GM20000 (cell line): ENCODE measurements at regions not wholly inside any gene's neighbourhood (a gene's known extent, or its start where the extent isn't known, plus 50 kb on each side); places are given as distances from the start of the nearest gene placed in this dataset.

Experiments
- DNase-seq: peaks from one replicate; pipeline ENCODE4 v3.0.0; 2012; ENCODE audit warnings: low spot score
- TF ChIP-seq, protein P1 (sequence below): IDR thresholded peaks from 2 replicates; pipeline ENCODE4 v1.5.1; 2012; ENCODE audit warnings: mild to moderate bottlenecking, control low read depth; ENCODE audit errors: extremely low read depth, missing control alignments

GRCh38 chr14:34098985-34099349 is 148.1 kb upstream of the EGLN3 start:
- TF ChIP-seq, protein P1, sequence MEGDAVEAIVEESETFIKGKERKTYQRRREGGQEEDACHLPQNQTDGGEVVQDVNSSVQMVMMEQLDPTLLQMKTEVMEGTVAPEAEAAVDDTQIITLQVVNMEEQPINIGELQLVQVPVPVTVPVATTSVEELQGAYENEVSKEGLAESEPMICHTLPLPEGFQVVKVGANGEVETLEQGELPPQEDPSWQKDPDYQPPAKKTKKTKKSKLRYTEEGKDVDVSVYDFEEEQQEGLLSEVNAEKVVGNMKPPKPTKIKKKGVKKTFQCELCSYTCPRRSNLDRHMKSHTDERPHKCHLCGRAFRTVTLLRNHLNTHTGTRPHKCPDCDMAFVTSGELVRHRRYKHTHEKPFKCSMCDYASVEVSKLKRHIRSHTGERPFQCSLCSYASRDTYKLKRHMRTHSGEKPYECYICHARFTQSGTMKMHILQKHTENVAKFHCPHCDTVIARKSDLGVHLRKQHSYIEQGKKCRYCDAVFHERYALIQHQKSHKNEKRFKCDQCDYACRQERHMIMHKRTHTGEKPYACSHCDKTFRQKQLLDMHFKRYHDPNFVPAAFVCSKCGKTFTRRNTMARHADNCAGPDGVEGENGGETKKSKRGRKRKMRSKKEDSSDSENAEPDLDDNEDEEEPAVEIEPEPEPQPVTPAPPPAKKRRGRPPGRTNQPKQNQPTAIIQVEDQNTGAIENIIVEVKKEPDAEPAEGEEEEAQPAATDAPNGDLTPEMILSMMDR: no peak
- no peak for DNase-seq

DNA sequence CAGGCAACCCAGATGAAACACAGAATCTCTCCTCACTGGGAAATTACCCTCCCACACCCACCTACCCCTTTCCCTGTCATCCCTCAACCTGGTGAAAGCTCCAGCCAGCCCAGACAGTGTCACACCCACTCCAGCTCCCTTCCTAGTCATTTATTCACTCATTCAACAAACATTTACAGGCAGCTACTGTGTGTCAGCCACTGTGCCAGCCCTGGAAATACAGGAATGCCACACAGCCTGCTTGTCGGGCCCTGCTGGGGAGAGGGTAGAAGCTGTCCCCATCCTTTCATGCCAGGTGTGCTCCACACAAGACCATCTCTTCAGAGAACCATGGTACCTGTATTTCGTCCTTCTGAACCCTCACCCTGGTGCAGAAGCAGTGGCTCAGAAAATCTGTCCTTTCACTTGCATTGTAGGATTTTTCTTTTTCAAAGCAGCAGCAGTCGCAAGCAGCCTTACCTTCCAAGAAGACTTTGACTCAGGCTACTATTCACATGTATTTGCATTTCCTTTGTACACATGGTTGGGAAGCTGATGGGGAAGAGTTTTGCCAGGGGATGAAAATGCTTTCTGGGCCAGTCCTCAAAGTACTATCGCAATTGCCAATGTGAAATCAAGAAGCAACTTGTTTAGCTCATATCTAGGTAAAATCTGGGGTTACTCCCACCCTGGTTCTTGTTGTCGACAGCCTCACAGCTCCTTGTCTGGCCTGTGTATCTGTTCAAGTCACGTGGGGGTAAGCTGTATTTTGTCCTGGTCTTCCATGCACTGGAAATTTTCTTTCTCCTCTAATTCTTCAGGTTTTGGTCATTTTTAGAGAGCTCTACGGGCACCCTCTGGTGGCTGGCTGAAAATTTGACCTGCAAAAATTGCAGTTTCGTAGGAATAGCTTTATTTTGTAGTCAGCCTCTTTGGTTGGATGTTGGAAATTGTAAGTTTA is 147.4 kb upstream of the EGLN3 start:
- peak; percentile 48 for DNase-seq

GRCh38 chr14:34097644-34098043 is 146.8 kb upstream of the EGLN3 start:
- no peak for DNase-seq
- TF ChIP-seq, protein P1: no peak

More for the DNA sequence above, 147.4 kb upstream of the EGLN3 start:
- TF ChIP-seq, protein P1: peak; percentile 66

DNA sequence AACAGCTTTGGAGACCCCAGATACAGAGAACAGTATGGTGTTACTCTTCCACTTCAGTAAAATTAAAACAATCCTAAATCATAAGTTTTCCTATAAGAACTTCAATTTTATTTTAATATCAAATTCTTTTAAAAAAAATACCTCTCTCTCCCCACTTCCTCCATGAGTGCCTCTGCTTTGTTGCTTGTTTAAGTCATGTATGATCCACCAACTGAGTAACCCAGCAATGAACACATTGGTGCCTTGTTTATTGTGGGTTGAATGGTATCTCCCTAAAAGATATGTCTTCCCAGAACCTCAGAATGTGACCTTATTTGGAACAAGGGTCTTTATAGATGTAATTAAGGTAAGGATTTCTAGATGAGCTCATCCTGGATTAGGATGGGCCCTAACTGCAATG is 143.5 kb upstream of the EGLN3 start:
- DNase-seq: no peak
- TF ChIP-seq, protein P1: no peak

GRCh38 chr14:34093883-34094282 is 143.0 kb upstream of the EGLN3 start:
- DNase-seq: no peak

DNA sequence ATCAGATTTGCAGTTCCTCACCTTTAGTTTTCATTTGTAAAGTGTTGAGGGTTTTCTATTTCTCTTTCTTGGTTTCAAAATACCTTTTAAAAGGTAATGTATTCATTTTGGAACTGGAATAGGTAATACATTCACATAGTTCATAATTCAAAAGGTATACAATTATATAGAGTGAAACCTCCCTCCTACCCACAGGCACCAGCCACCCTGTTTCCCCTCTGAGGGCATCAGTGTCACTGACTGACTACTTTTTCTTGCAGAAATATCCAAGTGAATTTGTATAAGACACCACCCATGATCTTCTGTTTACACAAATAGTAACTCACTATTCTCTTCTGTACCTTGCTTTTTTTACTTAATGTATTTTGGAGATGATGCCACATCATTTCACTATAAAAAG is 139.6 kb upstream of the EGLN3 start:
- TF ChIP-seq, protein P1: no peak
- no peak for DNase-seq

More at GRCh38 chr14:34093883-34094282, 143.0 kb upstream of the EGLN3 start:
- TF ChIP-seq, protein P1: no peak

DNA sequence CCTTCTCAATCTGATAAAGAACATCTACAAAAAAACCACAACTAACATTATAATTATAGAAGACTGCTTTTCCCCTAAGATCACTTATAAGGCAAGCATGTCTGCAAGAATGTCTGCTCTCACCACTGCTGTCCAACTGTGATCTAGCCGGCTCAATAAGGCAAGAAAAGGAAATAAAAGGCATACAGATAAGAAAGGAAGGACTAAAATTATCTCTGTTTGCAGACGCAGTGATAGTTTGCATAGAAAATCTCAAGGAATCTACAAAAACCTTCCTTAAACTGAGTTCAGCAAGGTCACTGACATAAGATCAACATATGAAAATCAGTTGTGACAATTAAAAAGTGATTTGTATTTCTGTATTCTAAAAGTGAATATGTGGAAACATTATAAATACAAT is 138.0 kb upstream of the EGLN3 start:
- no peak for DNase-seq
- TF ChIP-seq, protein P1: no peak
